ENCODE measurements at regions not wholly inside any gene's neighbourhood (a gene's known extent, or its start where the extent isn't known, plus 50 kb on each side); places are given as distances from the start of the nearest gene placed in this dataset.

GRCh38 chrX:4129626-4130025 lies 416.2 kb upstream of the PRKX start:
- H3K4me1 ChIP-seq (ENCODE audit: insufficient read depth, low read length): no peaks in the 10 kb centered on the region
- H3K9me3 Mint-ChIP-seq: peaks cover 0 to 3% (median 0%) of the 10 kb centered on the region in 5 donors

DNA sequence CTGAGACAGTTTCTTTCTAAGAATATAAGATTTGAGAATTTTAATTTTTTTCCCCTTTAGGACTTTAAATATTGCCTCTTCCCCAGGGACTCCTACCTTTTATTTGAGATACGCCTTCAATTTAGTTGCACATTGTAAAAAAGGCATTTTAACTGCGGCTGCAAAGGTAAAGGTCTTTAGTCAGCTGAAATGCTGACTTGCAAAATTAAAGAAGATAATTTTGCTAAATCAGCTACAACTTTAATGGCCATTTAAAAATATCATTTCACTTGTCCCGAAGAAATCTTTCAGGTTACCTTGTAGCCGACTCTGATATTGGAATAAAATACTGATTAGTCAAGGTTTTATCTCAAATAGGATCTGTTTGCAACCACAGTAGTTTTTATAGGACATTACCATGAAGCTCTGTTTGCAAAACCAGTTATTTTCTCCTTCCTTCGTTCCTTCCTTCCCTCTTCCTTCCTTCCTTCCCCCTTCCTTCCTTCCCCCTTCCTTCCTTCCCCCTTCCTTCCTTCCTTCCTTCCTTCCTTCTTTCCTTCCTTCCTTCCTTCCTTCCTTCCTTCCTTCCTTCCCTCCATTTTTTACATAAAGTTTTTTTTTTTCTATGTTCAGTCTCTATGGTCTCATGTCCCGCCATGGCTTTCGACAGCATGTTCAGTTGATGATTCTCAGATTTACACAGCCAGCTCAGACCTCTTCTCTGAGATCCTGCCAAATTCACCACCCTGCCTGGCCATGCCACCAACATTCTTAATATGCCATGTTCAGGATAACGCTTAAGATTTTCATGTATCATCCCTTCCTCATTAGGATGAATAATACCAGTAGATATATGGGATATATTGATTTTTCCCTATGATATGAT lies 405.4 kb upstream of the PRKX start:
- ChIA-PET POLR2A (no interaction called here), CTCF (no interaction called here)

More at GRCh38 chrX:4129626-4130025, 416.2 kb upstream of the PRKX start:
- ChIA-PET POLR2A (no interaction called here), CTCF (no interaction called here)
- Histone ChIP-seq H3K27me3 (ENCODE audit: insufficient read depth, low read length, poor library complexity, severe bottlenecking) (no peaks in the 10 kb centered on the region), H3K9me3 (ENCODE audit: low read length) (no peaks in the 10 kb centered on the region), H3K36me3 (ENCODE audit: insufficient read depth, low read length) (no peaks in the 10 kb centered on the region), H3K4me3 (ENCODE audit: low read length) (no peak overlapping the region), H3K27ac (ENCODE audit: low read depth, low read length) (no peak overlapping the region)
- no peaks in the 10 kb centered on the region for H3K4me1 Mint-ChIP-seq
- H3K27ac Mint-ChIP-seq: no peak overlapping the region
- H3K4me3 Mint-ChIP-seq: no peak overlapping the region
- no peak for DNase-seq
- no peaks in the 10 kb centered on the region for H3K36me3 Mint-ChIP-seq
- H3K27me3 Mint-ChIP-seq: no peaks in the 10 kb centered on the region

DNA sequence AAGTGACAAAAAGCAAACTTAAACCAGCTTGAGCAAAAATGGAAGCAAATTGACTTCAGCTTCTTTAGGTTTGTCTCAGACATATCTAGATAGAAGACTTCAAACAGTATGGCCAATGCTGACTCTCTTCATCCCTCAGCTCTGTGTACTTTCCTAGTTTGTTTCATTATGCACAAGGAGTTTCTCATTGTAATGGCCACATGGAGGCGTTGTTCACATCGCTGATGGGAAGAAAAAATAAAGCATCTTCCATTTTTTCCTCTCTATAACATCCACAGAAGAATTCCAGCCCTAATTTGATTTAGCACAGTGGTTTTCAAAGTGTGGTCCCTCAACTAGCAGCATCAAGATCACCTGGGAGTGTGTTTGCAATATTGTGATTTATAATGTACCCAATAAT lies 397.5 kb upstream of the PRKX start:
- no peak overlapping the region for H3K4me3 ChIP-seq (ENCODE audit: low read length)
- Mint-ChIP-seq H3K27ac (no peak overlapping the region), H3K27me3 (no peaks in the 10 kb centered on the region)

More for the DNA sequence above, 405.4 kb upstream of the PRKX start:
- DNase-seq: no peak
- no peaks in the 10 kb centered on the region for H3K9me3 ChIP-seq (ENCODE audit: low read length)
- no peak overlapping the region for H3K27ac Mint-ChIP-seq
- no peaks in the 10 kb centered on the region for H3K36me3 ChIP-seq (ENCODE audit: insufficient read depth, low read length)
- no peaks in the 10 kb centered on the region for H3K36me3 Mint-ChIP-seq
- H3K4me1 ChIP-seq (ENCODE audit: insufficient read depth, low read length): no peaks in the 10 kb centered on the region
- no peaks in the 10 kb centered on the region for H3K27me3 ChIP-seq (ENCODE audit: insufficient read depth, low read length, poor library complexity, severe bottlenecking)
- H3K4me3 Mint-ChIP-seq: no peak overlapping the region
- peaks cover 0 to 6% (median under 1%) of the 10 kb centered on the region in 5 donors for H3K9me3 Mint-ChIP-seq
- H3K4me3 ChIP-seq (ENCODE audit: low read length): no peak overlapping the region
- no peaks in the 10 kb centered on the region for H3K27me3 Mint-ChIP-seq
- no peaks in the 10 kb centered on the region for H3K4me1 Mint-ChIP-seq
- H3K27ac ChIP-seq (ENCODE audit: low read depth, low read length): no peak overlapping the region

DNA sequence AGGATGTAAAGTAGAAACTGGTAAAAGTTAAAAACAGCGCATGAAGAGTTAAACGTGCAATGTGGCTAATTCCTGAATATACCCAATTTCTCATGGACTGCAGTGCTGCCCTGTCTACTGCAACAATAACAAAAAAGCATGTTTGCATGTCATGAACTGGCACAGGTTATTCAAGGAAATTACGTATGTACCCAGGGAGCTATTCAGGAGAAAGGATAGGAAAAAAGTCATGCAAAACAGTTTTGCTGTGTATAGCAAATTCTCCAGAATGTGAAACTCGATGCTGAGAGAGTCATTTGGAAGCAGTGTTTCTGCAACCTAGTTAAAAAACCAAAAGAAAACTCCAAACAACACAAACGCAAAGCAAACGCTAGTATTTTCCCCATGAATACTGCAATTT lies 381.5 kb upstream of the PRKX start:
- DNase-seq: no peak
- CTCF ChIA-PET: no interaction called here
- POLR2A ChIA-PET: no interaction called here
- Histone ChIP-seq H3K4me3 (ENCODE audit: low read length) (no peak overlapping the region), H3K36me3 (ENCODE audit: insufficient read depth, low read length) (no peaks in the 10 kb centered on the region), H3K27me3 (ENCODE audit: insufficient read depth, low read length, poor library complexity, severe bottlenecking) (no peaks in the 10 kb centered on the region), H3K4me1 (ENCODE audit: insufficient read depth, low read length) (no peaks in the 10 kb centered on the region), H3K27ac (ENCODE audit: low read depth, low read length) (no peak overlapping the region), H3K9me3 (ENCODE audit: low read length) (no peaks in the 10 kb centered on the region)
- Mint-ChIP-seq H3K36me3 (no peaks in the 10 kb centered on the region), H3K4me1 (no peaks in the 10 kb centered on the region), H3K9me3 (peaks cover 0 to 13% (median 3%) of the 10 kb centered on the region in 5 donors), H3K4me3 (no peak overlapping the region), H3K27ac (no peak overlapping the region), H3K27me3 (no peaks in the 10 kb centered on the region)

More for the DNA sequence above, 397.5 kb upstream of the PRKX start:
- Mint-ChIP-seq H3K36me3 (no peaks in the 10 kb centered on the region), H3K9me3 (peaks cover 0 to 14% (median 6%) of the 10 kb centered on the region in 5 donors), H3K4me3 (no peak overlapping the region), H3K4me1 (no peaks in the 10 kb centered on the region)
- Histone ChIP-seq H3K4me1 (ENCODE audit: insufficient read depth, low read length) (no peaks in the 10 kb centered on the region), H3K36me3 (ENCODE audit: insufficient read depth, low read length) (no peaks in the 10 kb centered on the region), H3K27ac (ENCODE audit: low read depth, low read length) (no peak overlapping the region), H3K9me3 (ENCODE audit: low read length) (no peaks in the 10 kb centered on the region), H3K27me3 (ENCODE audit: insufficient read depth, low read length, poor library complexity, severe bottlenecking) (no peaks in the 10 kb centered on the region)
- ChIA-PET POLR2A (no interaction called here), CTCF (no interaction called here)
- no peak for DNase-seq

DNA sequence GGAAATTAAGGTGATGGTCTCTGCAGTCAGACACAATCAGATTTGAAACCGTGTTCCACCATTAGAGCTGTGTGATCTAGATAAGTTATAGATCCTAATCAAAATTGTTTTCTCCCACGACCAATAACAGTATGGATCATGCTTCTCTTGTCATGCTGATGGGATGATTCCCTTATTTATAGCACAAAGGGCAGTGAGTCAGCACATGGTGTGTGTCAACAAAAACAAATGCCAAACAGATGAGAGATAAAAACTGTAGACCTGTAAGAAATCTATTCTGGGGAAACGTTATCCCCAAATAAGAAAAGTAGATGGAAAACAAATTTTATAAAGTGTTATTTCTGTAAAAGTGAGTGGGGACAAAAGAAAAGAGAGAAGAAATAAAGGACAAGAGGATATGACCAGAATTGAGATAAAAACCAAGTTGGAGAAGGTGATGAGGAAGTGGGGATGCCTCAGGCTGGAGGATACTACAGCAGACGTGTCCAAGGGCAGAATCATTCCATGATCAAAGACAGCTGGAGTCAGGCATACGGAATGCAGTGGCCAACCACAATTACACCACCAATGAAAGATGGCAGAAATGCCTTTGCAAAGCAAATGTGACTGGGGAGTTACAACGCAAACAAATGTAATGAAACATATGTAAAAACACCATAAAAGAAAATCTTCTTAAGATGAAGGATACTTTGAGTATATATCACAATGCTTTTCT lies 377.8 kb upstream of the PRKX start:
- ChIA-PET POLR2A (no interaction called here), CTCF (no interaction called here)
- H3K4me3 Mint-ChIP-seq: no peak overlapping the region
- no peaks in the 10 kb centered on the region for H3K27me3 ChIP-seq (ENCODE audit: insufficient read depth, low read length, poor library complexity, severe bottlenecking)
- peaks cover 0 to 12% (median 3%) of the 10 kb centered on the region in 5 donors for H3K9me3 Mint-ChIP-seq
- H3K27ac Mint-ChIP-seq: no peak overlapping the region
- no peak overlapping the region for H3K27ac ChIP-seq (ENCODE audit: low read depth, low read length)
- H3K4me1 Mint-ChIP-seq: no peaks in the 10 kb centered on the region
- no peak overlapping the region for H3K4me3 ChIP-seq (ENCODE audit: low read length)
- no peaks in the 10 kb centered on the region for H3K9me3 ChIP-seq (ENCODE audit: low read length)
- H3K36me3 ChIP-seq (ENCODE audit: insufficient read depth, low read length): no peaks in the 10 kb centered on the region
- no peaks in the 10 kb centered on the region for H3K4me1 ChIP-seq (ENCODE audit: insufficient read depth, low read length)
- H3K27me3 Mint-ChIP-seq: no peaks in the 10 kb centered on the region
- no peaks in the 10 kb centered on the region for H3K36me3 Mint-ChIP-seq
- no peak for DNase-seq

- Mint-ChIP-seq H3K4me3 (no peak overlapping the region), H3K27me3 (no peaks in the 10 kb centered on the region), H3K27ac (no peak overlapping the region), H3K36me3 (no peaks in the 10 kb centered on the region), H3K9me3 (peaks cover 0 to 6% (median 4%) of the 10 kb centered on the region in 5 donors), H3K4me1 (no peaks in the 10 kb centered on the region)
- no peak for DNase-seq
- Histone ChIP-seq H3K27me3 (ENCODE audit: insufficient read depth, low read length, poor library complexity, severe bottlenecking) (no peaks in the 10 kb centered on the region), H3K4me1 (ENCODE audit: insufficient read depth, low read length) (no peaks in the 10 kb centered on the region), H3K27ac (ENCODE audit: low read depth, low read length) (no peak overlapping the region), H3K36me3 (ENCODE audit: insufficient read depth, low read length) (no peaks in the 10 kb centered on the region), H3K9me3 (ENCODE audit: low read length) (no peaks in the 10 kb centered on the region), H3K4me3 (ENCODE audit: low read length) (no peak overlapping the region)
- ChIA-PET POLR2A (no interaction called here), CTCF (no interaction called here)
Measured at GRCh38 chrX:4059893-4060292, 346.4 kb upstream of the PRKX start.

DNA sequence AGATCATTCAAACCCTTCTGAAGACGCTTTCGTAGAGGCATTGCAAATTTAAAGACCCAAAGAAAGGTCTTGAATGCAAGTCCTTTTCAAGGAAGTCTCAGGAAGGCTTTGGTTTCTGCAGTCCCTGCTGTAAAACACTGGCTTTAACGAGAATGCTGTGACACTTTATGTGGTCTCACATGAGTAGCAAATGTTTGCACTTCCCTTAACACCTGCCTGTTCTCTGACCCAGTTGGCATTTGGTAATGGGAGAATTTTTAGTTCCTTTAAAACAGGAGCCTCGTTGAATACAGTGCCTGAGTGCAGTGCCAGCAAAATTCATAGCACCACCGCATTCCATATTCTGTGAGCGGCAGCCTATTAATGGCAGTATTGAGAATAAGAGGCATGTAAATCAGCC lies 330.5 kb upstream of the PRKX start:
- Mint-ChIP-seq H3K4me1 (no peaks in the 10 kb centered on the region), H3K27me3 (peaks cover 0 to 1% of the 10 kb centered on the region in 2 donors), H3K9me3 (peaks cover 0 to 12% (median 6%) of the 10 kb centered on the region in 5 donors), H3K27ac (no peak overlapping the region), H3K4me3 (no peak overlapping the region), H3K36me3 (no peaks in the 10 kb centered on the region)
- H3K27ac ChIP-seq (ENCODE audit: low read depth, low read length): no peak overlapping the region
- DNase-seq: no peak
- H3K4me3 ChIP-seq (ENCODE audit: low read length): no peak overlapping the region
- POLR2A ChIA-PET: no interaction called here
- H3K27me3 ChIP-seq (ENCODE audit: insufficient read depth, low read length, poor library complexity, severe bottlenecking): no peaks in the 10 kb centered on the region
- H3K9me3 ChIP-seq (ENCODE audit: low read length): no peaks in the 10 kb centered on the region
- no peaks in the 10 kb centered on the region for H3K36me3 ChIP-seq (ENCODE audit: insufficient read depth, low read length)
- CTCF ChIA-PET: no interaction called here
- no peaks in the 10 kb centered on the region for H3K4me1 ChIP-seq (ENCODE audit: insufficient read depth, low read length)

DNA sequence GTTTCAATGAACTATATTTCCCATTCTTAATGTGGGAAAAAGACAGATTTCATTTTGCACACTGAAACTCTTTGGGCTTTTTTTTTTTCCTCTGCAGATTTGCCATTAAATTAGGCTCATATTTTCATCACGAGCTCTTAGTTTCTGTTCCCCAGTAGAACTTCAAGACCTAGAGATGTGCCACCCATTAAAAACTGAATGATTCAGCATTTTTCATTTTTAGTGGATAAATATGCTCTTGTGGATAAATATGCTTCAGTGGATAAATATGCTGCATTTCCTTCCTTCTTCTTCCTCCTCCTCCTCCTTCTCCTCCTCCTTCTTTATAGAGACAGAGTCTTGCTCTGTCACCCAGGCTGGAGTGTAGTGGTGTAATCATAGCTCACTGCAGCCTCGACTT lies 322.4 kb upstream of the PRKX start:
- Histone ChIP-seq H3K9me3 (ENCODE audit: low read length) (no peaks in the 10 kb centered on the region), H3K27ac (ENCODE audit: low read depth, low read length) (no peak overlapping the region), H3K4me3 (ENCODE audit: low read length) (no peak overlapping the region), H3K27me3 (ENCODE audit: insufficient read depth, low read length, poor library complexity, severe bottlenecking) (no peaks in the 10 kb centered on the region), H3K4me1 (ENCODE audit: insufficient read depth, low read length) (no peaks in the 10 kb centered on the region), H3K36me3 (ENCODE audit: insufficient read depth, low read length) (no peaks in the 10 kb centered on the region)
- ChIA-PET CTCF (no interaction called here), POLR2A (no interaction called here)
- no peaks in the 10 kb centered on the region for H3K36me3 Mint-ChIP-seq
- no peaks in the 10 kb centered on the region for H3K4me1 Mint-ChIP-seq
- H3K9me3 Mint-ChIP-seq: peaks cover 0 to 10% (median 3%) of the 10 kb centered on the region in 5 donors
- H3K27ac Mint-ChIP-seq: no peak overlapping the region
- H3K4me3 Mint-ChIP-seq: no peak overlapping the region
- H3K27me3 Mint-ChIP-seq: no peaks in the 10 kb centered on the region
- DNase-seq: no peak

Measured in CD8-positive, alpha-beta memory T cell (primary cell).